HG02884 (cell line): ENCODE measurements at regions not wholly inside any gene's neighbourhood (a gene's known extent, or its start where the extent isn't known, plus 50 kb on each side); places are given as distances from the start of the nearest gene placed in this dataset.
"Not testable (repeated sequence)": the region's sequence is repeated elsewhere in the genome, so short reads cannot be mapped to it uniquely, and the experiment has no call there.

Source experiments
- ATAC-seq: cut with Tn5 transposase; IDR thresholded peaks from one replicate; pipeline ENCODE4 v1.9.1; 2021; ENCODE audit warnings: mild to moderate bottlenecking, moderate library complexity; ENCODE audit not compliant: unreplicated experiment

DNA sequence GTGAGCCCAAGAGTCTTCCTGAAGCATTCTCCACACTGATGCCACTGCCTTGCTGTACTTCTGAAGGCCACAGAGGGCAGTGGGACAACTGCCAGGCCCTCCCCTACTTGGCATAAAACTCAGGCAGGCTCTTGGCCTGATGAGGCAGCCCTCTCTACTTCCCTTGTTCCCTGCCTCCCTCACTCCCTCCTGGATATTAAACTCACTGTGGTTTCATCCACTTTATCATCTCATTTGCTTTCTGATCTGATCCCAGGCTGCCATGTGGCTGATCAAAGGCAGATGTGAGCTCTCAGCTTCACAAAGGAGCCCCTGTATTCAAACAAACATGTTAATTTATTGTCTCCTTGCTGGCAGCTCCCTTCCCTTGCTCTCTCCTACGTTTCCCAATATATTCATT is 533.5 kb downstream of the IGSF11 start:
- no peak for ATAC-seq

DNA sequence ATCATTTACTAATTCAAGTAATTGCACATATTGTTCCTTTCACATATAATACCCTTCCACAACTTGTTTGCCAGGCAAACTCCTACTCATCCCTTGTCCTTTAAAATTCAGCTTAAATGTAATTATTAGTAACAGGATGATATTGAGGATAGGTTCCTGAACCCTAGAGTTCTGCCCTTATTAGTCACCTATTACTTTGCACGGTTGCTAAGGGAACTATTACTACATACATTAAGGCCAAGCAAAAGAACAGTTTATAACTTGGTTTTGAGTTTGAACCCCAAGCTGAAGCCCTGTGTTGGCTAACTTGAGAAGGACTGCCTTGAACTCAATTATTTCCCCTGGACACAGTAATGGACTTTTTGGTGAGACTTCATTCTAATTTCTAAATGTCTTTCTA is 529.7 kb downstream of the IGSF11 start:
- no peak for ATAC-seq

DNA sequence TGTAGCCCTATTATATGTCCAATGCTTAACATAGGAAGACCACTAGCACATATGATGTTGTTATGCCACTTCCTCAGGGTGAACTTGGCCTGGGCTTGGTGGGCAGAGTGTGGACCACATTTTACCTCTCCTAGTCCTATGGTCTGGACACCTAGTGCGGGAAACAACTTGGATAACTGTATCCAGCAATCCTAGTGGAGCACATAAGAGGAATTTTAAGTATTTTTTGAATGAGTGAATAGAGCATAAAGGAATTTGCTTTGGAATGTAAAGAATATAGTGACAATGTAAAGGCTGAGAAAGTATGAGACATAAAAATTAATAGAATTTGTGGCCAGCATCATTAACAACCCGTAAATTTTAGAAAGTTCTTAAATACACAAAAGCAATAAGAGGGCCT is 528.9 kb downstream of the IGSF11 start:
- ATAC-seq, result no peak

DNA sequence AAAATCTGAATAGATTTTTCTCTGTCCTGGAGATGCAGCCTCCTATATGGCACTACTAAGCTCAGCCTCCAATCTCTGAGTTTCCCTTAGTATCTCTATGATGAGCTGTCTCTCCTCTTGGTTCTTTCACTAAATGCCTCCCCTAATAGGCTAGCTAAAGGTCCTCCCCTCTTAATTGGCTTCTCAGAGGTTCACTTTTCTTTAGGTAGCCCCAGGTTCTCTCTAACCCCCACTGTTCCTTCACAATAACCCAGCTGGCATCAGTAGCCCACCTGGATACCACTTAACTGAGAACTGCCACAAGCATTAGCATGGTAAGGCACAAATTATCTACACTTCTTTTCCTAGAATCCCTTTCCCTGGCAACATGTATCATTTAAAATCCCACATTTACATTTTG is 523.2 kb downstream of the IGSF11 start:
- ATAC-seq, result no peak

DNA sequence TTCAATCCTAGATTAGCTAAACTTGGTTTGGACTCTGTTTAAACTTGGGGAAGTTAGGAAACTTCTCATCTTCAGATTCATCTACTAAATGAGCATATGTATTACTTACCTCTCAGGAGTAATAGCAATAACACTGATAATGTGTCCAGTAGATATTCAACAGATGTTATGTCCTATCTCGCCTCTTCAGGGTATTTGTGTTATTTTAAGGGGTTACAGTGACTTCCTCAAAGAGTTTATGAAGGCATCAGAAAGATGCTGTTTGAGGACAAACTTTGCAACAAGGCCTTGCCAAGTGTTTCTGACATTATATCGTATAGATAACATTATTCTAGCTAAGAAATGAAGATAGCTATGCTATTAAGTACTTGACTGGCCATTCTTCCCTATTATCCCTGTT is 522.3 kb downstream of the IGSF11 start:
- no peak for ATAC-seq

DNA sequence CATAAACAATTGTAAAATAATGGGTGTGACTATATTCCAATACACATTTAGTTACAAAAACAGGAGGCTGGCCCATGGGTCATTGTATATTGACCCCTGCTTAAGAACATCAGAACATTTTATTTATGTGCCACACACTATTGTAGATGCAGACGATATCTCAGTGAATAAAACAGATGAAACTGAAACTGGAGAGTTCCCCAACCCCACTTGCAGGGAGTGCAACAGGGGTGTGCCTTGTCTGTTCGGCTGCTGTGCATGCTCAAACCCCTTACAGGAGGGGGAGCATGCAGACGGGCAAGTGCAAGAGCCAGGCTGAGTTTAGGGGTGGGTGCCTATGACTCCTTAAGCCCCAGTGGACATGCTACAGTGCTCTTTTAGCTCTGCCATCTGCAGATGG is 509.6 kb downstream of the IGSF11 start:
- ATAC-seq, result no peak

DNA sequence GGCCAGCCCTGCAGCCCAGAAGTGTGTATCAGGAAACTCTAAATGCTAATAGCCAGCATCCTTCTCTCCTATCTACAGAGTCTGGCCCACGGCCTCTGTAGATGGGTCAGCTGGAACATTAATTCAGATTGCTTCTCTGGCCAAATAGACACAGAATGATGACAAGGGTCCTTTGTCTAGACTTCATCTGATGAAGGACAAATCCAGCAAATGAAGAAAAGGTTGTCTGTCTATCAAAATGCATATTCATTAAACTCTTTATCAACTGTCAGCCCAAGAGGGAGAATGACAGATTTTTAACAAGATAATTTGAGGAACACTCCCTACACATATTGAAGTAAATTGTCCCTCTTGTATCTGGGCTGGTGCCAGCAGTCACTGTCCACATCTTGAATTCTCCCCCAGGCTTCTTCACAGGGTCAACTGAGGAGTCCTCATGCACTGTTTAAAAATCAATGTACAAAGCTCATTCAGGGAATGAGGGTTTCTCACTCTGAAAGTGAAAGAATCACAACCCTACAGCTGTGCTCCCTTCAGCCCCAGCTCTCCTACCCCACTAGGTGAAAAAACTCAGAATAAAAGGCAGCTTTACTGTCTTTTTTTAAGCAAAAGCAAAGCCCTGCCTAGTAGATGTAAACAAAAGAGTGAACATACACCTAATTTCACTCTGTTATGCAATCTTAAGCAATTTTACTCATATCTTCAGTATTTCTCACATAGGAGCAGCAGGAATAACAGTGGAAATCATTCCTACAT is 507.7 kb downstream of the IGSF11 start:
- peak; percentile 80 for ATAC-seq

DNA sequence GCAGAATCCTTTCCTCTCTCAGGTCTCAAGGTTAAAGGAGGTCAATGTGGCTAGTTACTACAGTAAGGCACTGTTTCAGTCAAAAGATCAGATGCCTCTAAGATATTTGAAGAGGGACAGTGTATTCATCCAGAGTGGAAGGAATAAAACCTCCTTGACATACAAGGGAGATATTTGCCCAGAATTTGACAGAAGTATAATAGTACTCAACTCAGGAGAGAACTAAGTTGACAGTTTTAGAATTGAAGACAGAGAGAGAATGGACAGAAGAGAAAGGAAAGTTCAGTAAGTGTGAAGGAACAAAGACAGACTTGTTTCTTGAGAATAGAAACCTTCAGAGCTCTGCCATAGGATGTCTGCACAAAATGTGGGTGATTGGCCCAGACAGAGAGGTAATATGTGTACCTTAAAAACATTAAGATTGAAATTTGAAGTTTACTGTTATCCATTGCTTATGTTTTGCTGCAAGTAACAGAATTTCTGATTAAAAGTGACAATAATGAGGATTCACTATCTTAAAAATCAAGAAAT is 507.1 kb downstream of the IGSF11 start:
- ATAC-seq, result peak; percentile 20

DNA sequence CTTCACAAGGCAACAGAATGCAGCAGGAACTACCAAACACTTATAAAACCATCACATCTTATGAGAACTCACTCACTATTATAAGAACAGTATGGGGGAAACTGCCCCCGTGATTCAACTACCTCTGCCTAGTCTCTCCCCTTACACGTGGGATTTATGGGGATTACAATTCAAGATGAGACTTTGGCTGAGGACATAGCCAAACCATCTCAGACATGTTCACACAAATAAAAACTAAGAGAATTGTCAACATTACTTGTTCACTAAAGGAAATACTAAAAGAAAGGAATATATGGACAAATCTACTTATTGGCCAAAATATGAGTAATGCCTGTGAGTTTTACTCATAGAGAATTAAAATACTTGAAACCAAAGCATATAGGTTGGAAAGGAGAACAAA is 505.1 kb downstream of the IGSF11 start:
- ATAC-seq, result no peak

DNA sequence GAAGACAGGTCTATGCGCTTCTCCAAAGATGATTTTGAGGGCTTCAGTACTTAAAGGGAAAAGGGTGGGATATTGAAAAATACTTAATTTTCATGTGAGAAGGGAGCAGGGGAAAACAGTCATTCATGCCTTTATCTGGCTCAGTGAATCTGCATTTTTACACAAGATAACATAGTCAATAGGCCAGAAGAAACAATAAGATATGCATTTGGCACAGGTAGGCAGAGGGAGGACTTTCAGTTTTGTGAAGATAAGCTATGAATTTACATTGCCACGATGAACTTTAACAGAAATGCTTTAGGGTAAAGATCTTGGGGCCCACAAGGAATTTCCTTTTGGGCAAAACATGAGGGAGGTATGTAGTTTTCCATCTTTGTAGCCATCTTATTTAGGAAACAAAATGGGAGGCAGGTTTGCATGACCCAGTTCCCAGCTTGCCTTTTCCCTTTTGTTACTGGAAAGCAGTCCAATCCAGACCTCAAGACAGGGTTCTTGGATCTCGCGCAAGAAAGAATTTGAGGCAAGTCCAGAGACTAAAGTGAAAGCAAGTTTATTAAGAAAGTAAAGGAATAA is 504.2 kb downstream of the IGSF11 start:
- no peak for ATAC-seq

DNA sequence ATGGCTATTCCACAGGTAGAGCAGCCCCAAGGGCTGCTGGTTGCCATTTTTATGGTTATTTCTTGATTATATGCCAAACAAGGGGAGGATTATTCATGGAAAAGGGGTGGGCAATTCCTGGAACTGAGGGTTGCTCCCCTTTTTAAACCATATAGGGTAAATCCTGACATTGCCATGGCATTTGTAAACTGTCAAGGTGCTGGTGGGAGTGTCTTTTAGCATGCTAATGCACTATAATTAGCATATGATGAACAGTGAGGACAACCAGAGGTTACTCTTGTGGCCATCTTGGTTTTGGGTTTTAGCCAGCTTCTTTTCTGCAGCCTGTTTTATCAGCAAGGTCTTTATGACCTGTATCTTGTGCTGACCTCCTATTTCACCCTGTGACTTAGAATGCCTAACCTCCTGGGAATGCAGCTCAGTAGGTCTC is 503.7 kb downstream of the IGSF11 start:
- ATAC-seq, result not testable (repeated sequence)

DNA sequence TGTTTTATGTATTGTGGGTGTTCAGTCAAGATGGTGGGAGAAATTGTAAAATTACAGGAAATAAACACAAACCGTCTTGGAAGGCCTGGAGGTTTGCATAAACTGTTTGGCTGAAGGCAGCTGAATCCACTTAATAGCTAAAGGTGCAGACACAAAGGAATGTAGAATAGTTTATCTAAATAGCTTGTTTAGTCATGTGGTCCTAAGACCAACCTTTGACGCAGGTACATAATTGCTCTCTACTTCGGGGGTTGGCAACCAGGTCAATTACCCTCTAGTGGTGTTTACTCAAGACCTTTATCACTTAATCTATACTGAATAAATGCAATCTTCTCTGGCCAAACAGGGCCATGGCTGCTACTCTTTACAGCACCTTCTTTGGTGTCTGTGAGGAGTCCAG is 502.8 kb downstream of the IGSF11 start:
- no peak for ATAC-seq

DNA sequence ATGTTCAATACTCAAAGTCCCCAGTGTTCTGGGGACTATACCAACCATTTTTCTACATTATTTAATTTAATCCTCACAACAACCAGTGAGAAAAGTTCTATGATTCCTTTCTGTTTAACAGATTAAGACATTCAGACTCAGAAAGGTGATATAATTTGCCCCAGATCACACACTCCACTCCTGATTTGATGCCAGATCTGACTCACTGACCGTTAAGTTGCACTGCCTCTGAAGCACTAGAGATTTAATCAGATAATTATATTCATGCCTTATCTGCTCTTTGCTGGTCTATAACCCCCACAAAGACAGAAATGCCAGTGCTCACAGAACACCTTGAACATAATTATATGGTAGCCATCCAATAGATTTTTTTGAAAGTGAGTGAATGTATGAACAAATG is 501.0 kb downstream of the IGSF11 start:
- ATAC-seq, result no peak

DNA sequence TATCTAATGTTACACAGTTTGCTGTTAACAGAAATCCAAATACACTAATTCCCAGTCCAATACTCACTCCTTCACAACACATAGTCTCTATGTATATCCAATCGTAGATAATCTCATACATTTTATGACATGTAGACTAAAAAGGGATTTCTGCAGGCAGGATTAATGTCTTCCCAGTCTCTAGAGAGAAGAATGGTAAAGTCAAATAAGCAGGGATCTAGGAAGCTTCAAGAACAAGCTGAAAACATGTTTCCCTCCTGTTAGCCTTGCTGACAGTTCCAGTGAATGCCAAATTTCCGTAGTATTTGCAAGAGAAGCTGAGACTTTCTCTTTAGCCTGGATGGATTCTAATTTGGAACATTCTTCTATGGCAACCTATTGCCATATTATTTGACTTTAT is 500.1 kb downstream of the IGSF11 start:
- ATAC-seq, result no peak

DNA sequence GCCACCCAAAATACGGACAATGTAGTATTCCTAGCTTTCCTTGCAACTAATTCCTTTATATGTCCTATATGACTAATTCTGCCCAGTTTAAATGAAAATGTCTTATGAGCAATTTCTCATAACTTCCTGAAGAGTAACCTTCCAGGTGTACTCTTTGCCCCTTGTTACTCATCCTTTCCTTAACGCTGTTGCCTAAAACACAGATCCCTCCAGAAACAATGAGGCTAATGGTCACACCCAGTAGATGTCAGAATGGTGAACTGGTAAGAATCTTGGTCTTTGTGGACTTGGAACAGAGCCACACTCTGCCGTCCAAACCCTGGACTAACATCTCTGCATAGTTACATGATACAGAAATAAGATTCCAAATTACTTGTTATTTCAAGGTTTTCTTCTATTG is 497.9 kb downstream of the IGSF11 start:
- no peak for ATAC-seq

DNA sequence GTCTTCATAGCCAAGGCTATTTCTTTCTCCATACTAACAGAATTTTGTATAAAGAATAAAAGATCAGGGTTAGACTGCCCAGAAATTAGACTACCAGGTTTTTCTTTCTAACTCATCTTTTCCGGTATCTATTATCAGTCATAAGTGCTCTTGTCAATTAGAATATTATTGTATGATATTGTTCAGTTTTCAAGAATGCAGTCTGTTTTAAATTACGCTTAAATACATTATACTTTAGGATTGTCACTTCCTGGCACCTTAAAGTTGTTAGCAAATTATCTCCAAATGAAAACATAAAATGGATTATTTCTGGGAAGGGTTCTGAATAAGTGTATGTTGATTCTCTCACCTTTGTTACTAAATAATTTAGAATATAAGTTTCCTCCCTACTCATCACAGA is 497.2 kb downstream of the IGSF11 start:
- no peak for ATAC-seq

DNA sequence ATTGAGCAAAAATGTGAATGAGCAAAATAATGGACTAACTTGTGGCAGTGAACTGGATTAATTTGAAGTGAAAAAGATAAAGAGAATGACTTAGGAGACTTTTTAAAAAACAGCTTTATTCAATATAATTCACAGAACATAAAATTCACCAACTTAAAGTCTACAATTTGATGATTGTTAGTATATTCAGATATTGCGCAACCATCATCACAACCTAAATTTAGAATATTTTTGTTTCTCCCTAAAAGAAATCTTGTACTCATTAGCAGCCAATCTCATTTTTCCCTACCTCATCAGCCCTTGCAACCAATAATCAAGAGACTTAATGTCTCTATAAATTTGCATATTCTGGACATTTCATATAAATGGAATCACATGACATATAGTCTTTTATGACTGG is 496.5 kb downstream of the IGSF11 start:
- ATAC-seq, result no peak

DNA sequence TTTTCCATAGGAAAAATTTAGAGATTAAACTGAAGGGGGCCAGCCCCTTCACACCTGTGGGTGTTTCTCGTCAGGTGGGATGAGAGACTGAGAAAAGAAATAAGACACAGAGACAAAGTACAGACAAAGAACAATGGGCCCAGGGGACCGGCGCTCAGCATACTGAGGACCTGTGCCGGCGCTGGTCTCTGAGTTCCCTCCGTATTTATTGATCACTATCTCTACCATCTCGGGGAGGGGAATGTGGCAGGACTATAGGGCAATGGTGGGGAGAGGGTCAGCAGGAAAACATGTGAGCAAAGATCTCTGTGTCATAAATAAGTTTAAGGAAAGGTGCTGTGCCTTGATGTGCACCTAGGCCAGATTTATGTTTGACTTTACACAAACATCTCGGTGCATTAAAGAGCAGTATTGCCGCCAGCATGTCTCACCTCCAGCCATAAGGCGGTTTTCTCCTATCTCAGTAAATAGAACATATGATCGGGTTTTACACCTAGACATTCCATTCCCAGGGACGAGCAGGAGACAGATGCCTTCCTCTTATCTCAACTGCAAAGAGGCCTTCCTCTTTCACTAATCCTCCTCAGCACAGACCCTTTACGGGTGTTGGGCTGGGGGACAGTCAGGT is 494.7 kb downstream of the IGSF11 start:
- ATAC-seq, result not testable (repeated sequence)

DNA sequence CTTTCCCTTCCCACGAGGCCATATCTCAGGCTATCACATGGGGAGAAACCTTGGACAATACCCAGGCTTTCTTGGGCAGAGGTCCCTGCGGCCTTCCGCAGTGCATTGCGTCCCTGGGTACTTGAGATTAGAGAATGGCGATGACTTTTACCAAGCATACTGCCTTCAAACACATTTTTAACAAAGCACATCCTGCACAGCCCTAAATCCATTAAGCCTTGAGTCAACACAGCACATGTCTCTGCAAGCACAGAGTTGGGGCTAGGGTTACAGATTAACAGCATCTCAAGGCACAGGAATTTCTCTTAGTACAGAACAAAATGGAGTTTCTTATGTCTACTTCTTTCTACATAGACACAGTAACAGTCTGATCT is 494.2 kb downstream of the IGSF11 start:
- not testable (repeated sequence) for ATAC-seq

DNA sequence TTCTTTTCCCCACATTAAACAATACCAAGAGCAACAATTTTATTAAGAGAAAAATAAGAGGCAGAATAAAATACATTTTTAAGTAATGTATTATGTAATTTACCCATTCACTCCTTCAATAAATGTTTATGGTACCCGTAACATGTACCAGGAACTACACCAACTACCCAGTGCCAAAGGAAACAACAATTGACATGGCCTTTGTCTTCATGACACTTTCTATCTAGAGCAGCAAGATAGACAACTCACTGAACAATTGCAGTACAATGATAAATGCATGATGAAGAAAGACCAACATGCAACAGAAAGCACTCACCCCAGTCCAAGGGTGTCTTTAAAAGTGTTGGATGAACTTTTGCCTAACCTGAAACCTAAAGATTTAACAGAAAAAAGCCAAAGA is 493.8 kb downstream of the IGSF11 start:
- ATAC-seq, result no peak

DNA sequence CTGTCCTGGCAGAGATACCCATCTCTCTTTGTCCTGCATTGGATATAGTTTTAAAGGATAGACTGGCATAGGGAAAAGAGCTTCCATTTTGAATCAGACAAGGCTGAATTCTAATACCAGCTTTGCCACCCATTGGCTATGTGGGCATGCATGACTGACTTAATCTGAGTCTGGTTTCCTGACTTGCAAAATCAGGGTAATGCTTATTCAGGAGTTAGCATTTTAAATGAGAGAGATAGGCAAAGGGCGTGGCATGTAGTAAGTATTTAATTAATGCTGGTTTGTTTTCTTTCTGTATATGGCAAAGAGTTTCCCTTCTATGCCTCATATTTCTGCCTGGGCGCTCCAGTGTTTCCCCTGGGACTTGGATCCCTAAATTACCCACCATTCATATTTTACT is 492.9 kb downstream of the IGSF11 start:
- no peak for ATAC-seq

DNA sequence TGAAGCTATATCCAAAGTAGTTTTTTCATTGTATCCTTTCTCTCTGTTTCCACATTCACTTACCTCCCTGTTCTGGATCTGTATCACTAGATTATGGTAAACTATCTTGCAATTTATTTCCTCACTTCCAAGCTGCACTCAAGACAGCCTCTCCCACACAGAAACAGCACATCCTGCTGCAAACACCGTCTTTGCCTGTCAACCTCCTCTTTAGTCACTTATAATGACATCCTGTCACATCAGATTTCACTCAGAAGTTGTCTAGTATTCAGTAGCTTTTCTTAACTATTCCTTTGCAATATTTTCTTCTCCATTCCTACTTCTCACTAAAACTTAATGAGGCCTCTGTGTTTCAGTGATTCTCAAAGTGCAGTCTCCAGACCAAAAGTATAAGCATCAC is 490.8 kb downstream of the IGSF11 start:
- no peak for ATAC-seq
